B cell (primary cell): ENCODE measurements at regions not wholly inside any gene's neighbourhood (a gene's known extent, or its start where the extent isn't known, plus 50 kb on each side); places are given as distances from the start of the nearest gene placed in this dataset.

Experiments
- ATAC-seq: fragments of 200-7000 bp; cut with Tn5 transposase; one replicate; pipeline ENCODE4 v1.10.0; 2021; ENCODE audit warnings: low read depth, mild to moderate bottlenecking, moderate number of reproducible peaks, moderate library complexity
- CTCF ChIA-PET: fragments of 350-600 bp; sonication (Branson Sonifier 250); formaldehyde crosslinking; loops from one replicate; lab custom pipeline; 2021; ENCODE audit warnings: antibody characterized with exemption, inconsistent platforms; lab: Charles Lee
- POLR2A ChIA-PET: fragments of 350-600 bp; sonication (Branson Sonifier 250); formaldehyde crosslinking; loops from one replicate; lab custom pipeline; 2021; ENCODE audit warnings: antibody characterized with exemption; lab: Charles Lee
- DNase-seq: peaks from one replicate; pipeline ENCODE4 v3.0.0; 2013
- H2AFZ ChIP-seq: 2 replicates; pipeline ENCODE4 v1.6.1; 2012; ENCODE audit warnings: mild to moderate bottlenecking, low read depth, low read length; ENCODE audit not compliant: insufficient read depth, poor library complexity, severe bottlenecking
- H3K27ac ChIP-seq, 2 donors: 1 replicate in 1 of 2; 2 replicates in 1 of 2; pipeline ENCODE4 v1.5.1; 2012 to 2013; ENCODE audit warnings: low read length in 2 of 2, mild to moderate bottlenecking in 2 of 2, moderate library complexity in 1 of 2
- H3K27me3 ChIP-seq, 4 experiments: fragments of 200-600 bp in 1 of 4; sonication (generic) in 1 of 4; replicated peaks in 1 of 4; 1 replicate in 2 of 4; 2 replicates in 2 of 4; pipeline versions ENCODE4 v1.6.1 to v1.7.0; 2013 to 2016; ENCODE audit warnings: low read length in 3 of 4, mild to moderate bottlenecking in 2 of 4, mixed read lengths in 1 of 4, moderate library complexity in 1 of 4; ENCODE audit not compliant: insufficient read depth in 4 of 4, control insufficient read depth in 3 of 4; ENCODE audit errors: control extremely low read depth in 1 of 4
- H3K36me3 ChIP-seq, 2 experiments: replicated peaks in 1 of 2; 1 replicate in 1 of 2; 2 replicates in 1 of 2; pipeline versions ENCODE4 v1.6.1 to v1.7.1; 2013; ENCODE audit warnings: low read length in 1 of 2; ENCODE audit not compliant: insufficient read depth in 2 of 2, control insufficient read depth in 1 of 2; ENCODE audit errors: control extremely low read depth in 1 of 2, extremely low read depth in 1 of 2
- H3K4me1 ChIP-seq, 2 donors: fragments of 200-600 bp in 1 of 2; sonication (generic) in 1 of 2; 1 replicate in 1 of 2; 2 replicates in 1 of 2; pipeline versions ENCODE4 v1.5.1 to v1.6.1; 2013 to 2017; ENCODE audit warnings: low read length in 2 of 2; ENCODE audit not compliant: control insufficient read depth in 2 of 2, insufficient read depth in 2 of 2
- H3K4me2 ChIP-seq: replicated peaks from 2 replicates; pipeline ENCODE3; 2012; ENCODE audit warnings: mild to moderate bottlenecking, low read depth, low read length; ENCODE audit not compliant: poor library complexity, severe bottlenecking
- H3K4me3 ChIP-seq, 5 experiments: fragments of 200-600 bp in 1 of 5; sonication (generic) in 1 of 5; 1 replicate in 3 of 5; 2 replicates in 2 of 5; pipeline versions ENCODE4 v1.5.1 to v1.7.0; 2011 to 2016; ENCODE audit warnings: low read length in 4 of 5, mild to moderate bottlenecking in 4 of 5, low read depth in 2 of 5, control low read depth in 1 of 5, moderate library complexity in 1 of 5; ENCODE audit not compliant: insufficient read depth in 1 of 5; ENCODE audit errors: control extremely low read depth in 1 of 5, extremely low read depth in 1 of 5
- H3K79me2 ChIP-seq: fragments of 200-600 bp; sonication (generic); one replicate; pipeline ENCODE4 v1.6.0; 2016; ENCODE audit warnings: low read length; ENCODE audit not compliant: control insufficient read depth, insufficient read depth
- H3K9ac ChIP-seq: fragments of 200-600 bp; sonication (generic); 2 replicates; pipeline ENCODE4 v1.6.1; 2017; ENCODE audit warnings: mild to moderate bottlenecking, low read length, moderate library complexity
- H3K9me3 ChIP-seq, 3 donors: one replicate each; pipeline versions ENCODE4 v1.6.1 to v1.7.1; 2013; ENCODE audit warnings: low read length in 2 of 3; ENCODE audit not compliant: control insufficient read depth in 2 of 3, insufficient read depth in 1 of 3; ENCODE audit errors: control extremely low read depth in 1 of 3
- H4K20me1 ChIP-seq: 2 replicates; pipeline ENCODE4 v1.6.0; 2012; ENCODE audit warnings: mild to moderate bottlenecking, low read length; ENCODE audit not compliant: insufficient read depth, control insufficient read depth, poor library complexity, severe bottlenecking
- H3K27ac Mint-ChIP-seq: one replicate; pipeline ENCODE4 v1.8.0; 2021; ENCODE audit warnings: mixed read lengths
- H3K27me3 Mint-ChIP-seq: one replicate; pipeline ENCODE4 v1.8.0; 2021; ENCODE audit warnings: mixed read lengths
- H3K4me1 Mint-ChIP-seq: one replicate; pipeline ENCODE4 v1.8.0; 2021; ENCODE audit warnings: mixed read lengths
- H3K4me3 Mint-ChIP-seq: one replicate; pipeline ENCODE4 v1.8.0; 2021; ENCODE audit warnings: mixed read lengths
- H3K9me3 Mint-ChIP-seq: one replicate; pipeline ENCODE4 v1.8.0; 2022; ENCODE audit warnings: mixed read lengths; ENCODE audit not compliant: insufficient read depth
- CTCF ChIP-seq: fragments of 200-600 bp; IDR thresholded peaks from one replicate; pipeline ENCODE4 v1.8.0; 2022; ENCODE audit warnings: antibody characterized with exemption, mild to moderate bottlenecking
- EZH2 ChIP-seq: IDR thresholded peaks from 2 replicates; pipeline ENCODE4 v1.6.1; 2012; ENCODE audit warnings: borderline replicate concordance, low read depth, mild to moderate bottlenecking, moderate library complexity, low read length; ENCODE audit not compliant: insufficient read depth, poor library complexity, severe bottlenecking
- WGBS: methylation state at CpG from one replicate; pipeline ENCODE4 v1.1.5; 2013; ENCODE audit warnings: missing lambda C conversion rate; ENCODE audit not compliant: insufficient coverage; 5-methylcytosine and 5-hydroxymethylcytosine counted together
- intact Hi-C: fragments of 100-400 bp; cut with micrococcal nuclease; formaldehyde crosslinking; loops from one replicate; pipeline ENCODE4 v1.10.0; 2022

GRCh38 chr11:42145311-42145710 lies 685.9 kb upstream of the LRRC4C start:
- no peak for ATAC-seq
- ChIA-PET POLR2A (no interaction called here), CTCF (no interaction called here)
- H3K4me1 ChIP-seq, result no peaks in the 10 kb centered on the region
- no peaks in the 10 kb centered on the region for H3K27me3 ChIP-seq
- no peak overlapping the region for H3K9ac ChIP-seq
- Mint-ChIP-seq H3K9me3 (peaks cover 17% of the 10 kb centered on the region), H3K4me1 (no peaks in the 10 kb centered on the region), H3K4me3 (no peak overlapping the region), H3K27ac (no peak overlapping the region), H3K27me3 (no peaks in the 10 kb centered on the region)
- no peak for TF ChIP-seq CTCF
- TF ChIP-seq EZH2, result no peak
- H3K4me3 ChIP-seq, result no peak overlapping the region
- intact Hi-C loops, result no loop called here
- no peaks in the 10 kb centered on the region for H4K20me1 ChIP-seq
- peaks cover 3 to 12% (median 7%) of the 10 kb centered on the region in 3 donors for H3K9me3 ChIP-seq
- H3K36me3 ChIP-seq, result no peaks in the 10 kb centered on the region
- no peaks in the 10 kb centered on the region for H3K79me2 ChIP-seq
- no peak overlapping the region for H2AFZ ChIP-seq
- DNase-seq, result no peak
- H3K27ac ChIP-seq, result no peak overlapping the region
- H3K4me2 ChIP-seq, result no peak overlapping the region

- Histone ChIP-seq H3K9ac (no peak overlapping the region), H3K9me3 (peaks cover 0 to 2% (median 0%) of the 10 kb centered on the region in 3 donors), H3K36me3 (no peaks in the 10 kb centered on the region), H3K27ac (no peak overlapping the region), H3K4me2 (no peak overlapping the region), H4K20me1 (no peaks in the 10 kb centered on the region), H3K4me1 (no peaks in the 10 kb centered on the region), H3K27me3 (no peaks in the 10 kb centered on the region), H2AFZ (no peak overlapping the region), H3K79me2 (no peaks in the 10 kb centered on the region), H3K4me3 (no peak overlapping the region)
- ChIA-PET POLR2A (no interaction called here), CTCF (no interaction called here)
- ATAC-seq, result no peak
- Mint-ChIP-seq H3K9me3 (peaks cover 4% of the 10 kb centered on the region), H3K4me1 (no peaks in the 10 kb centered on the region), H3K27me3 (no peaks in the 10 kb centered on the region), H3K27ac (no peak overlapping the region), H3K4me3 (no peak overlapping the region)
- intact Hi-C loops, result no loop called here
- DNase-seq, result no peak
- no peak for TF ChIP-seq CTCF
- no peak for TF ChIP-seq EZH2
- WGBS, result 64% methylated on average over 1 of the region's 1 CpG
Observed at GRCh38 chr11:42161886-42162285, 702.4 kb upstream of the LRRC4C start.
